ENCODE measurements at regions not wholly inside any gene's neighbourhood (a gene's known extent, or its start where the extent isn't known, plus 50 kb on each side); places are given as distances from the start of the nearest gene placed in this dataset.

GRCh38 chr5:27773166-27773565 is 734.8 kb upstream of the CDH9 start:
- H3K27ac ChIP-seq (ENCODE audit: low read depth, low read length, poor library complexity, severe bottlenecking), result no peak overlapping the region
- POLR2A ChIA-PET, result no interaction called here
- H3K36me3 ChIP-seq (ENCODE audit: insufficient read depth, low read length), result no peaks in the 10 kb centered on the region
- intact Hi-C loops (cut with micrococcal nuclease; ENCODE audit: unreplicated experiment), result no loop called here
- CTCF ChIA-PET (ENCODE audit: unreplicated experiment), result no interaction called here
- no peaks in the 10 kb centered on the region for H3K9me3 ChIP-seq (ENCODE audit: low read length)
- no peaks in the 10 kb centered on the region for H3K4me1 ChIP-seq (ENCODE audit: insufficient read depth, low read length, poor library complexity, severe bottlenecking)
- no peak overlapping the region for H2AFZ ChIP-seq (ENCODE audit: low read length)
- H3K9me2 ChIP-seq (ENCODE audit: insufficient read depth, low read length), result no peaks in the 10 kb centered on the region
- no peaks in the 10 kb centered on the region for H4K20me1 ChIP-seq (ENCODE audit: insufficient read depth, low read length)
- TF ChIP-seq EZH2phosphoT487 (IDR thresholded peaks at IDR 0.05; ENCODE audit: borderline replicate concordance, low read depth, low read length) (no peak), CTCF (conservative IDR thresholded peaks at IDR 0.05; ENCODE audit: low read length) (no peak)
- no TSS peak for BruUV-seq (replicated peaks)
- H3K4me2 ChIP-seq (ENCODE audit: low read length), result no peak overlapping the region
- H3K4me3 ChIP-seq (ENCODE audit: low read depth, low read length, poor library complexity, severe bottlenecking), result no peak overlapping the region
- DNase-seq (ENCODE audit: low spot score), result no peak
- H3K79me2 ChIP-seq (ENCODE audit: insufficient read depth, low read depth, low read length), result no peaks in the 10 kb centered on the region

- POLR2A ChIA-PET, result no interaction called here
- no peaks in the 10 kb centered on the region for H3K4me1 ChIP-seq (ENCODE audit: insufficient read depth, low read length, poor library complexity, severe bottlenecking)
- BruUV-seq (replicated peaks), result no TSS peak
Measured at GRCh38 chr5:27769748-27770402, 731.5 kb upstream of the CDH9 start.

More at GRCh38 chr5:27769748-27770402, 731.5 kb upstream of the CDH9 start:
- Histone ChIP-seq H3K27ac (ENCODE audit: low read depth, low read length, poor library complexity, severe bottlenecking) (no peak overlapping the region), H3K79me2 (ENCODE audit: insufficient read depth, low read depth, low read length) (no peaks in the 10 kb centered on the region), H3K36me3 (ENCODE audit: insufficient read depth, low read length) (no peaks in the 10 kb centered on the region), H3K9me3 (ENCODE audit: low read length) (no peaks in the 10 kb centered on the region), H4K20me1 (ENCODE audit: insufficient read depth, low read length) (no peaks in the 10 kb centered on the region), H3K4me3 (ENCODE audit: low read depth, low read length, poor library complexity, severe bottlenecking) (no peak overlapping the region), H3K4me2 (ENCODE audit: low read length) (no peak overlapping the region), H2AFZ (ENCODE audit: low read length) (no peak overlapping the region), H3K9me2 (ENCODE audit: insufficient read depth, low read length) (no peaks in the 10 kb centered on the region)
- TF ChIP-seq CTCF (conservative IDR thresholded peaks at IDR 0.05; ENCODE audit: low read length), result no peak
- TF ChIP-seq EZH2phosphoT487 (IDR thresholded peaks at IDR 0.05; ENCODE audit: borderline replicate concordance, low read depth, low read length), result no peak
- DNase-seq (ENCODE audit: low spot score), result no peak
- intact Hi-C loops (cut with micrococcal nuclease; ENCODE audit: unreplicated experiment), result no loop called here
- CTCF ChIA-PET (ENCODE audit: unreplicated experiment), result no interaction called here

Data from OCI-LY7 (cell line).